HG02943 (cell line): ENCODE measurements at regions not wholly inside any gene's neighbourhood (a gene's known extent, or its start where the extent isn't known, plus 50 kb on each side); places are given as distances from the start of the nearest gene placed in this dataset.
"Not testable (repeated sequence)": the region's sequence is repeated elsewhere in the genome, so short reads cannot be mapped to it uniquely, and the experiment has no call there.

Experiments used
- ATAC-seq: cut with Tn5 transposase; IDR thresholded peaks from one replicate; pipeline ENCODE4 v1.9.1; 2021; ENCODE audit warnings: mild to moderate bottlenecking, low read depth, moderate library complexity; ENCODE audit not compliant: unreplicated experiment

- ATAC-seq: not testable (repeated sequence)
Observed at GRCh38 chr2:111385226-111385957, 264.7 kb downstream of the BCL2L11 start.

DNA sequence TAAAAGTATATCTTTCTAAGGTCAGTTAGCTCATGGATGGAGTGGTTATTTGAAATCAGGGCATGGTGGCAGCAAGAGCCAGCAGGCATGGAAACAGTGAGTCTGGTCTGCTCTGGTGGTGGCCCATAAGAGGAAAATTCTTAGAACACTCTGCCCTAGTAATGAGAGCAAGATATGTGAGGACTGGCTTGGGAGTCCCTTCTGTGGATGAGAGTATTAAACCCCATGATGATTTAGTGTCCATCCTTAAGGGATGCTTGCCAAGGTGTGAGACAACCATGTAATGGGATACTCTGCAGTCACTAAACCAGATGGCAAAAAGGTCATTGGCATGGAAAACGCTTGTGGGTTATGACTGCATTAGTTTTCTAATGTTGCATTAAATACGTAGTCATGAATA lies 269.9 kb downstream of the BCL2L11 start:
- ATAC-seq: not testable (repeated sequence)

- ATAC-seq: not testable (repeated sequence)
Observed at GRCh38 chr2:111395350-111396128, 274.8 kb downstream of the BCL2L11 start.

GRCh38 chr2:111400598-111401253 lies 280.0 kb downstream of the BCL2L11 start:
- ATAC-seq: not testable (repeated sequence)

- ATAC-seq: not testable (repeated sequence)
Observed at GRCh38 chr2:111401270-111402140, 280.8 kb downstream of the BCL2L11 start.

- not testable (repeated sequence) for ATAC-seq
Observed at GRCh38 chr2:111402450-111402849, 281.7 kb downstream of the BCL2L11 start.

DNA sequence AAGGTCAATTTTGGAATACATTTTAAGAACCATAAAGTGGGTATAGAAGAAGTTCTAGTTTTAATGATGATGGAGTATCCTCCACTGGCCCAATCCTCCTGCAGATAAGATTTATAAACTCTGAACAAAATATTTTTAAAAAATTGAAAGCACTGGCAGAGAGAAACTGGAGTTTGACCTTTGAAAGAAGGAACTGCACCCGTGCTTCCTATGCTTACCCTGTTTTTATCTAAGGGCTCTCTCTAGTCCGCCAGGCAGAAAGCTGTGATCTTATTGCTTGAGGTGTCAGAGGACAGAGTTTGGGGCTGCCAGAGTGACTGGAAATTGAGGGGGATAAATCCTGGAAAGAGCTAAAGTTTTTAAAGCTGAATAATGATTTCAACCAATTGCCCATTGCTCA lies 282.6 kb downstream of the BCL2L11 start:
- not testable (repeated sequence) for ATAC-seq

GRCh38 chr2:111406616-111407015 lies 285.9 kb downstream of the BCL2L11 start:
- ATAC-seq: not testable (repeated sequence)

- not testable (repeated sequence) for ATAC-seq
Observed at GRCh38 chr2:111407632-111408194, 287.0 kb downstream of the BCL2L11 start.

DNA sequence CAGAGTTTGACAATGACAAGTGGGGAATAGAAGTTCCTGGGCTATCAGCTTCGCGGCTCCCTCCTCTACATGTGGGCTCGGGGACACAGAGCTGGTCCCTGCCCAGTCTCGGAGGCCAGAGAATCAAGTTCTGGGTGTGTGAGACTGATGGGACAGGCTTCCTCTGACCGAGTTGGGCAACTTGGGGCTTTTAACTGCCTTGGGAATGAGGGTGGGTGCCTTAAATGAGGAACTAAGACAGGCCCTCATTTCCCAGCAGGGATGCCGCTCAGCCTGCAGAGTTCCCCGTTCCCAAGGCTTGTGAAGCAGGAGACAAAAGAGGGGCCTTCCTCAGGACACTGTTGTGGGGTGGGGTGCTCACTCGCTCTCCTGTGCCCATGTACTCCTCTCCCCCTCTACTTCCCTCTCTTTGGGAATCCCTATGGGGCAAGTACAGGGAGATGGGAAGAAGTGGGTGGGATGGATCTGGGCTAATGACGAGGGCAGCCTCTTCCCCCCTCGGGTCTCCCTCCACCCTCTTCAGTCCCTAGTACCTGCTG lies 290.2 kb downstream of the BCL2L11 start:
- ATAC-seq: not testable (repeated sequence)

GRCh38 chr2:111411867-111412681 lies 291.4 kb downstream of the BCL2L11 start:
- not testable (repeated sequence) for ATAC-seq

GRCh38 chr2:111412841-111413650 lies 292.3 kb downstream of the BCL2L11 start:
- ATAC-seq: not testable (repeated sequence)

GRCh38 chr2:111413950-111414349 lies 293.2 kb downstream of the BCL2L11 start:
- ATAC-seq: not testable (repeated sequence)

DNA sequence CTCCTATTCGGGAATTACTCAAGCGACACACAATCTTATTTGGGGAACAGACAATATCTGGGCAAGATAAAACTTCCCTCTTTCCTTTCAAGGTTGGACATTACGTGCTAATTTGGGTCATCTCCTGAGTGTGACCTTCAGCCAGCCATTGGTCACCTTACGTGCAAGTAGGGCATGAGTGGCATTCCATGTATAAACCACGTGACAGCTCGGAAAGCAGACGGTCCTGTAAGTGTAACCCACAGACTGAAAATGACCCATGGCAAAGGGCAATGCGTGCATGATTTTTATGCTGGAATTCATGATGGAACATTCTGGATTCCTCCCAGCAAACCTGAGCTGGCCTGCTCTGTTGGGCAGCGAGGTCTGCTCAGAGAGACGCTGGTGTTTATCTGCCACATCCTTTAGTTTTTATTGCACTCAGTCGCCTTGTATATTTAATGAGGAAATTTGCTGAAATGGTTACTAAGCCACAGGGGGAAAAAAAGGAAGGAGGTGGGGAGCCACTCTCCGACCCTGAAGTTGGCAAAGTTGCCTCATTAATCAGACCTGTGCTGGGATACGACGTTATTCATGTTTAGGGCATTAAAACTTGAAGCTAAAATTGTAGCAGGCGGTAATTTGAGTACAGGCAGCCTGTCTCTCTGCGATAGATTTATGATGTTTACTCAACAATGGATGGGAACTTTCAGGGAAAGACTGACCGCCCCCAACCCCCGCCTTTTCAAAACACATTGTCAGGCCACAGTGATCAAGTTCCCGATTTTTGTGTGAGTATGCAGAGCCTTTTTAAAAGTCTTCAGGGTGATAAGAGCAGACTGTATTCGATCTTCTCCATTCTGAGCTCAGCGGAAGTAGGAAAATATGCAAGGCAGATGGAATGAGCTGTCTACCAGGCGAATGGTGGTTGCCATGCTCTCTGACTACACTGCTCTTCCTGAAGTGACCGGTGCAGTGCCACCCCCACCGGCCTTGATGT lies 295.3 kb downstream of the BCL2L11 start:
- ATAC-seq: not testable (repeated sequence)

GRCh38 chr2:111417026-111417425 lies 296.3 kb downstream of the BCL2L11 start:
- not testable (repeated sequence) for ATAC-seq

DNA sequence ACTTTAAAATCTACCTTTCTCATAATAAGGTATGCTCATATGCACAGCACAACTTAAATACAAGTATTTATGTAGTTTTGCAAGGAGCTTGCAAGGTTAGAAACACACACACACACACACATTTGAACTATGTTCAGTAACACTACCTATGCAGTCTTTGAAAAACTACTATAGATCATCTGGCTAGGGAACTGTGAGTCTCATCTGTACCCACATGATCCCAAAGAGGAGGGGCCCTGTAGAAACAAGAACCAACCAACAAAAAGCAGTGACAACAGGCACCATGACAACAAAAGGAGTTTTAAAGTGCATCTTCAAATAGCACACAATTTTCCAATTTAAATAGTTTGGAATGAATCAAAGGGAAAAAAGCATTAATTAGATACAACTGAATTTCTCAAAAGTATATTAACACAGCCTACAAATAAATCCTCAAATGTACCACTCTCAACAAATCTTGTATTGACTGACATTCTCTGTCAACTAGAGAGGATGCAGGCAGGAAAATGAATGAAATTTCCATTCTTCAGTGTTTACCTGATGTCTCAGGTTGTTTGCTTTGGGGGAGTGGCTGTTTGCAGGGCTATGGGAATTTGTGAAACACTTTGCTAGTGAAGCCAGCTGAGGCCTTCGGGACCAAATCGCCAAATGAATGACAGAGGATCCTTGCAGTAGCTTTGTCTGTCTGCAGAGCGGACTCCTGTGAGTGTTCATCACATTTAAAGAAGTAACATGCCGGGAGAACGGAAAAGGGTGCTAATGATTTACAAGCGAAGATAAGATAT lies 297.6 kb downstream of the BCL2L11 start:
- ATAC-seq: not testable (repeated sequence)
